ENCODE measurements at regions not wholly inside any gene's neighbourhood (a gene's known extent, or its start where the extent isn't known, plus 50 kb on each side); places are given as distances from the start of the nearest gene placed in this dataset.

DNA sequence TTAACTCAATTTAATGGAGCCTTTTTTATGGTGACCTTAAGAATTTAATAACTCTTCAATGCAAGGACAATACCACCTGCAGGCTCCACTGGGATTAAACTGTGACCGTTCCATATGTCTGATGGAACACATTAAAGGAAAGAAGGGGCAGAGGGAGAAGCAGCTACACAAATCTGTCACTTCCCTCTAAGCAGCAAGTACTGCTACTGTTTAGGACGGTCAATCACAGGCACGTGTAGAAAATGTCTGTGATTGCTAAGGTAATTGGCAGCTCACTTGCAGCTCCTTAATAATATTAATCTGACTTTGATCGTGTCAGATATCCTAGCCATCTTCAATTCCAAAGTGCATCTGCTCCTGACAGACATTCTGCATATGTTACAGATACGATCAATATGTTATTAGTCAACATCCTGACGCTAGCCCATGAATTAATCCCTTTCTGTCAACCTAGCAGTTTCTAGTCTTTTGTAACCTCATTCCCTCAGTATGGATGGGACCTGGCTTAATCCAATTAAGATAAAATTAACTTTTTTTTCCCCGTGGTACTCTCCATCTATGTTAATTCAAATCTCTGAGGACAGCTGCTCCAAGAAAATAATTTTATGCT, 1012.4 kb downstream of the AMY1C start (continued):
- TF ChIP-seq, protein P1, sequence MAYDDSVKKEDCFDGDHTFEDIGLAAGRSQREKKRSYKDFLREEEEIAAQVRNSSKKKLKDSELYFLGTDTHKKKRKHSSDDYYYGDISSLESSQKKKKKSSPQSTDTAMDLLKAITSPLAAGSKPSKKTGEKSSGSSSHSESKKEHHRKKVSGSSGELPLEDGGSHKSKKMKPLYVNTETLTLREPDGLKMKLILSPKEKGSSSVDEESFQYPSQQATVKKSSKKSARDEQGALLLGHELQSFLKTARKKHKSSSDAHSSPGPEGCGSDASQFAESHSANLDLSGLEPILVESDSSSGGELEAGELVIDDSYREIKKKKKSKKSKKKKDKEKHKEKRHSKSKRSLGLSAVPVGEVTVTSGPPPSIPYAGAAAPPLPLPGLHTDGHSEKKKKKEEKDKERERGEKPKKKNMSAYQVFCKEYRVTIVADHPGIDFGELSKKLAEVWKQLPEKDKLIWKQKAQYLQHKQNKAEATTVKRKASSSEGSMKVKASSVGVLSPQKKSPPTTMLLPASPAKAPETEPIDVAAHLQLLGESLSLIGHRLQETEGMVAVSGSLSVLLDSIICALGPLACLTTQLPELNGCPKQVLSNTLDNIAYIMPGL (CRISPR knock-in tag; IDR thresholded peaks at IDR 0.05; ENCODE audit: borderline replicate concordance in 1 of 2, low read depth in 1 of 2), result no peak
- no peak for TF ChIP-seq ZNF263 (CRISPR knock-in tag; IDR thresholded peaks at IDR 0.05)
- TF ChIP-seq ZNF724P (CRISPR knock-in tag; IDR thresholded peaks at IDR 0.05; ENCODE audit: borderline replicate concordance), result no peak

DNA sequence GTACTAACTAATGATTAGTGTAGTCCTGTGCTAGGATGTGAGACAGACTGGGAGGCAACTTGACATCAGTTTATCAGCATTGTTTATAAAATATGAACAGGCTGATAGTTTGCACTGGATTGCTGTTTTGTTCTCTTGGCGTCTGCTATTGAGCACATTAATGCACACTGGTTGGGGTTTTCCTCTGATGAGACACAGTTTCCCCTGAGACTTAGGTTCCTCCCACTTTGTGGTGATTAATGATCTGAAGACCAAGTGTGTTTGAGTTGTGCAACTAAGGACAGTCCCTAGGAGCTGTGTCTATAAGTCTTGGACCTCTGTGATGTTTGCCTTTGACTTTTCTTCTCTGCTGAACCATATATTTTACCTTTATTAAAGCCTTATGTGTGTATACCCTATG, 1015.4 kb downstream of the AMY1C start:
- BruUV-seq (replicated peaks), result no TSS peak
- no peak for TF ChIP-seq SMYD3 (CRISPR knock-in tag; IDR thresholded peaks at IDR 0.05)
- TF ChIP-seq, protein P2, sequence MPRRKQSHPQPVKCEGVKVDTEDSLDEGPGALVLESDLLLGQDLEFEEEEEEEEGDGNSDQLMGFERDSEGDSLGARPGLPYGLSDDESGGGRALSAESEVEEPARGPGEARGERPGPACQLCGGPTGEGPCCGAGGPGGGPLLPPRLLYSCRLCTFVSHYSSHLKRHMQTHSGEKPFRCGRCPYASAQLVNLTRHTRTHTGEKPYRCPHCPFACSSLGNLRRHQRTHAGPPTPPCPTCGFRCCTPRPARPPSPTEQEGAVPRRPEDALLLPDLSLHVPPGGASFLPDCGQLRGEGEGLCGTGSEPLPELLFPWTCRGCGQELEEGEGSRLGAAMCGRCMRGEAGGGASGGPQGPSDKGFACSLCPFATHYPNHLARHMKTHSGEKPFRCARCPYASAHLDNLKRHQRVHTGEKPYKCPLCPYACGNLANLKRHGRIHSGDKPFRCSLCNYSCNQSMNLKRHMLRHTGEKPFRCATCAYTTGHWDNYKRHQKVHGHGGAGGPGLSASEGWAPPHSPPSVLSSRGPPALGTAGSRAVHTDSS (CRISPR knock-in tag; conservative IDR thresholded peaks at IDR 0.05), result no peak
- TF ChIP-seq, protein P3, sequence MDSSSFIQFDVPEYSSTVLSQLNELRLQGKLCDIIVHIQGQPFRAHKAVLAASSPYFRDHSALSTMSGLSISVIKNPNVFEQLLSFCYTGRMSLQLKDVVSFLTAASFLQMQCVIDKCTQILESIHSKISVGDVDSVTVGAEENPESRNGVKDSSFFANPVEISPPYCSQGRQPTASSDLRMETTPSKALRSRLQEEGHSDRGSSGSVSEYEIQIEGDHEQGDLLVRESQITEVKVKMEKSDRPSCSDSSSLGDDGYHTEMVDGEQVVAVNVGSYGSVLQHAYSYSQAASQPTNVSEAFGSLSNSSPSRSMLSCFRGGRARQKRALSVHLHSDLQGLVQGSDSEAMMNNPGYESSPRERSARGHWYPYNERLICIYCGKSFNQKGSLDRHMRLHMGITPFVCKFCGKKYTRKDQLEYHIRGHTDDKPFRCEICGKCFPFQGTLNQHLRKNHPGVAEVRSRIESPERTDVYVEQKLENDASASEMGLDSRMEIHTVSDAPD (CRISPR knock-in tag; IDR thresholded peaks at IDR 0.05), result no peak
- TF ChIP-seq, protein P4, sequence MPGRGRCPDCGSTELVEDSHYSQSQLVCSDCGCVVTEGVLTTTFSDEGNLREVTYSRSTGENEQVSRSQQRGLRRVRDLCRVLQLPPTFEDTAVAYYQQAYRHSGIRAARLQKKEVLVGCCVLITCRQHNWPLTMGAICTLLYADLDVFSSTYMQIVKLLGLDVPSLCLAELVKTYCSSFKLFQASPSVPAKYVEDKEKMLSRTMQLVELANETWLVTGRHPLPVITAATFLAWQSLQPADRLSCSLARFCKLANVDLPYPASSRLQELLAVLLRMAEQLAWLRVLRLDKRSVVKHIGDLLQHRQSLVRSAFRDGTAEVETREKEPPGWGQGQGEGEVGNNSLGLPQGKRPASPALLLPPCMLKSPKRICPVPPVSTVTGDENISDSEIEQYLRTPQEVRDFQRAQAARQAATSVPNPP (CRISPR knock-in tag; IDR thresholded peaks at IDR 0.05), result no peak
- no peak for ATAC-seq
- Histone ChIP-seq H3K27me3 (ENCODE audit: control insufficient read depth in 1 of 2, insufficient read depth in 2 of 2, low read length in 2 of 2) (no peaks in the 10 kb centered on the region), H3K9ac (ENCODE audit: insufficient read depth, low read depth, low read length) (no peak overlapping the region), H4K20me1 (ENCODE audit: insufficient read depth, low read length) (no peaks in the 10 kb centered on the region), H3K79me2 (ENCODE audit: insufficient read depth, low read length) (no peaks in the 10 kb centered on the region), H3K4me1 (ENCODE audit: insufficient read depth, low read length) (no peaks in the 10 kb centered on the region), H2AFZ (ENCODE audit: low read length) (no peak overlapping the region), H3K27ac (ENCODE audit: extremely low read length, insufficient read depth, low read length) (no peak overlapping the region), H3K4me2 (ENCODE audit: low read depth, low read length) (no peak overlapping the region), H3K36me3 (replicated peaks in 1 of 2; ENCODE audit: control insufficient read depth in 1 of 2, insufficient read depth in 2 of 2, low read length in 2 of 2) (no peaks in the 10 kb centered on the region), H3K4me3 (replicated peaks in 1 of 3; ENCODE audit: insufficient read depth in 1 of 3, low read depth in 2 of 3, low read length in 3 of 3) (no peak overlapping the region), H3K9me3 (ENCODE audit: low read length) (no peaks in the 10 kb centered on the region)
- intact Hi-C loops (cut with micrococcal nuclease; ENCODE audit: unreplicated experiment), result no loop called here
- no peak for DNase-seq (ENCODE audit: low spot score)
- in situ Hi-C loops (cut with HindIII; ENCODE audit: extremely low pct_ligation_motif_present, low pct_unique_long_range_greater_than_20kb), result no loop called here
- CTCF ChIA-PET (ENCODE audit: low intra/inter-chr PET ratio, low total read pairs), result no interaction called here
- 0% methylated on average over 1 of the region's 1 CpG for WGBS (ENCODE audit: low lambda C conversion rate)
- FAIRE-seq, result no peak
- POLR2A ChIA-PET, result no interaction called here
